ENCODE measurements at regions not wholly inside any gene's neighbourhood (a gene's known extent, or its start where the extent isn't known, plus 50 kb on each side); places are given as distances from the start of the nearest gene placed in this dataset.

DNA sequence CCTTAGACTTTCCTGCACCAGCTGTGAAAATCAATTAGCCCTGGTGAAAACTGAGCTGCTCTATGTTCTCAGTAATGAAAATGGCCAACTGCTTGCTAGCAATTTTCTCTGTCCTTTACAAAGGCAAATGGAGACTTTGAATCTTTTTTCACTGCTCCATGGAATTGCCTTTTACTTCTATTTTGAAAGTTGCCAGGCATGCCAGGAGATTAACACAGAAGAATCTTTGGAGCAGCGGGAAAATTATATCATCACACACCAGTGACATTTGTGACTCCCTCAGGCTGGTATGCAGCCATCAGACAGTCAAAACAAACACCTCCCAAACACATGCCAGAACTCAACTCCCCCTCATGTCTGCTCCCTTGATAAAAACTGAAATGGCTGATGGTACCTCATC lies 872.0 kb upstream of the FLRT2 start:
- DNase-seq (ENCODE audit: low spot score) = no peak

DNA sequence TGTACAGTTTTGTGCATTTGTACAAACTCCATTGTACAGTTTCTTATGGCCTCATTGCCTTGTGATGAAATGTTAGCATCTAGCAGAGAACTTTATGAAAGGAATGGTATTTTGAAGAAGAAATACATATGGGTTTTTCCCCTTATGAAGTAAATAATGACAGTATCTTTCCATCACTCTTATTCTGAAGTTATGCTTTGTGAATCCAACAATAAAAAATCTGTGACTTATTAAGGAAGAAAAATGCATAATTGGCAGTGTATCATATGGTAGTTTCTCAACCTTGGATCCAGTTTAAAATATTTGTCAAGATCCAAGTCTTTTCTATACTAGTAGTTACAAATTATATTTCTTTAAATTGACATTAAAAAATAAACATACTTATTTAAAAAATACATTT lies 859.1 kb upstream of the FLRT2 start:
- no peak for DNase-seq (ENCODE audit: low spot score)

DNA sequence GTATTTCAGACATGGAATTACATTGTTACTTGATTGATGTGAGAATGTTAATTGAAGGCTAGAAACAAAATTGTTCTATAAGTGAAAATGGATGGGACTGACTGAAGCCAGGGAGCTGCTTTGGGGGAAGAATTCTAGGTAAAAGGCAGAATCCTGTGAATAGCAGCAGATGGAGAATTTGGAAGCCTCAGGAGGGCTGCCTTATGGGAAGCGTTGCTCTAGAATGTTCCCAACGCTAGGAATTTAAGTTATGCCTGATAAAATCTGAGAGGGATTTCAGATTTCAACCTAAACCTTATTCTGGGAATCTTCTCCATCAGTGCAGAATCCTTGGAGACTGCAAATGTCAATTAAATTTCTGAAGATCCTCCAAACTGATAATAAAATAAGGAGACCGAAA lies 858.2 kb upstream of the FLRT2 start:
- DNase-seq (ENCODE audit: low spot score) = no peak

DNA sequence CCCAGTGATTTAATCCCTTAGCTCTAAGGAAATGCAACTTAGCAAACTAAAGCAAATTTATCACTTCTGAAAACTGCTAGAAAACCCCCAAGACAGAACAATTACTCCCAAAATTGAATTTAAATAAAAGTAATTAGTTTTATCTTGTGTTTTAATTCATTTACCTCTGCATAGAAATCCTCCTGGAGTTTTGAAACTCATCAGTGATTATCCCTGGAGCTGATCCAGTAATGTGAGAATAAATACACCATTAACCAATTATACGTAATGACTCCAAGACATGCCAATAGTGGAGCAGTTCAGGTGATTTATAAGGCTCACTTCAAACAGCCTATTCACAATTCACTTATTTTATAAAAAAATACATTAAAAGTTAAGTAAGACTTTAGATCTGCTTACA lies 855.3 kb upstream of the FLRT2 start:
- DNase-seq (ENCODE audit: low spot score) = no peak

DNA sequence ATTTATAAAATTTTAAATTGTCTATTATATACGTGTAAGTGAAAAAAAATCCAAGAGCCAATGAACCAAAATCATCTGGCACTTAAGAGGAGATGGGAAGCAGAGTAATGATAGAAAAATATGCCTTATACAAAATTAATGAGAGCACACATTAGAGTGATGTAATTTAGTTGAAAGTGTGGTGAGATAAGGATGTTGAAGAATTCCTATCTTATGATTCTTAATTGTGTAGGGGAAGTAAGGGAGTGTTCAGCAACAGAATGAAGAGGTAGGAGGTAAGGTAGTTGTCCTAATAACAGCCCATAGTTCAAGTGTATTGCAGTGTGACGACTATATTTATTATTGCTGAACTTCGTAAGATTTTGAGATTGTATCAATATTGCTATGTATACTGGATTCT lies 843.4 kb upstream of the FLRT2 start:
- DNase-seq (ENCODE audit: low spot score) = no peak

DNA sequence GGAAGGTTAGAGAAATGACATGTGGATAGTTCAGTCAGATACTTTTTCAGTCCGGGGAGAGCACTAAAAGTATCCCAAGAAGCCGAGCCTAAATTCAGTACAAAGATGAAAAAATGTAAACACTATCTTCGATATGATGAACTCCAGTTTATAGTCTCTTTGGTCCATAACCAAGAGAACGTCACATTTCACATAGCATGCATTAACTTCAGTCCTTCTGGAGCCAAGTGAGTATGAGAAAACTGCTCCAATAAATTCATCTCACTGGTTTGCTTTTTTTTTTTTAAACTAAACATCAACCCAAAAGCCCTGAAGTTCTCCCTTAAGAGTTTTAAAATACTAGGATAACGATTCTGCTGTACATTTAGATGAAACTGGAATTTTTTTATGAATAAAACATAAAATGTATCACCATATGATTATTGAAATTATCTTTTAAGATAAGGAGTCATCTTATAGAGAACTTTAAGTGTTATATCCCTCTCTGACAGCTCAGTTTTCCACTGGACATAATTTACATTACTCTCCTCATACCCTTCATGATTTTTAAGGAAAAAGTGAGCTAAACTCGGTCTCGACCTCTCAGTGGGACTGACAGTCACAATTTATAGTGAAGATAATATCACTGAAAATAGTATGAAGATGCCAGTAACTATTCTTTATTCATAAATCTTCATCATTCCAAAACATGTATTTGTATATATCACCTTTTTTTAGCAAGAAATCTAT lies 841.5 kb upstream of the FLRT2 start:
- no peak for DNase-seq (ENCODE audit: low spot score)

DNA sequence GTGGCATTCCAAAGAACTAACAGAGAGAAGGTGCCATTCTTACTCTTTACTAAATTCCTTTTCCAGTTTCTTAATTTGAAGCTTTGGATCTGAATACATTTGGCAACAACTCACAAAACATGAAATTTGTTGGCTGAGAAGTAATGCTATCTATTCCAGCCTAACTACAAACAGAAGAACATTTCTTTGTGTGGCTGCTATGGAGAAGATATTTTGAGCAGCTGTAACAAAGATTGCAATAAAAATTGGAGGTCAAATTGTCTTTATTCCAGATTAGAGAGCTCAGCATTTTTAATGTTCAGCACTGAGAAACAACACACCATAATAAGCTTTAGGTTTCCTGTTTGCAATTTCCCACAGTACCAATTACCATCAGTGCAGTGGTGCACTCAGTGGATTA lies 835.8 kb upstream of the FLRT2 start:
- peak; percentile 1 for DNase-seq (ENCODE audit: low spot score)

DNA sequence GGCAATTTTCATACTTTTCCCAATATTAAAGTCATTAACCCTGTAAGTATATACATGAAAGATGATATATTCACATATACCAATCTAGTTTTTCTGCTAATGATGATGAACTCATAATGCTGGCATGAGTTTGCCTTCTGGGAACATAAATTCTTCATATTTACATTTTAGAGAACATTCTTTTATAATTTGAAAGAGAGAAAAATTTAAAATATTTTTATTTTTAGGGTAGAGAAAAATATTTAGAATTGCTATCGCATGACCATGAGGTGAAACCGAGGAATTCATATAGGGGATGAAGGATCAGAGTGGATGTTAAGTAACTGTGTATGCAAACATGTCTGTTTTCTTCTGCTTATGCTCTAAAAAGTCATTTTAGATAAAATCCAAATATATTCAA lies 825.3 kb upstream of the FLRT2 start:
- DNase-seq (ENCODE audit: low spot score) = no peak

DNA sequence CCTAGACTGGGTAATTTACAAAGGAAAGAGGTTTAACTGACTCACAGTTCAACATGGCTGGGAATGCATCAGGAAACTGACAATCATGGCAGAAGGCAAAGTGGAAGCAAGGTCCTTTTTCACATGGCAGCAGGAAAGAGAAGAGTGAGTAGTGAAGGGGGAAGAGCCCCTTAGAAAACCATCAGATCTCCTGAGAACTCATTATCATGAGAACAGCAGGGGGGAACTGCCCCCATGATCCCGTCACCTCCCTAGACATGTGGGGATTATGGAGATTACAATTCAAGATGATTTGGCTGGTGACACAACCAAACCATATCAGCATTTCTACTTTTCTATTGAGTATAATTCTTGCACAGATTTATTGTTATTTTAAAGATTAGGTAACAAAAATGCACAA lies 822.1 kb upstream of the FLRT2 start:
- no peak for DNase-seq (ENCODE audit: low spot score)

DNA sequence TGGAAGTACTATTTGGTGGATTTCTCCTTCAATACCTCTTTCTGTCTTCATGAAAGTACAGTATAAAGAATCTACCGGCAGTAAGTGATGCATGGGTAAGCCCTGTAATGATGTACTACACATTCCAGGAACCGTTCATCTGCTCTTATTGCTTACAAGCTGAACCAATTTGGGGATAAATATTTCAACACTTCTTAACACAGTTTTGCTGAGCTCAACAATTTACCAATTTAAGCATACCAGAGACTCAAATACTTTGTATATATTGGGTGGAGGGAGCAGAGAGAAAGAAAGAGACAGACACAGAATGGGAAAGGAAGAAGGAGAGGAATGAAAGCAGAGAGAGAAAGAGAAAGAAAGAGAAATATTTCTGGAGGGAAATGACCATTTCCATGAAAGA lies 821.1 kb upstream of the FLRT2 start:
- DNase-seq (ENCODE audit: low spot score) = no peak

DNA sequence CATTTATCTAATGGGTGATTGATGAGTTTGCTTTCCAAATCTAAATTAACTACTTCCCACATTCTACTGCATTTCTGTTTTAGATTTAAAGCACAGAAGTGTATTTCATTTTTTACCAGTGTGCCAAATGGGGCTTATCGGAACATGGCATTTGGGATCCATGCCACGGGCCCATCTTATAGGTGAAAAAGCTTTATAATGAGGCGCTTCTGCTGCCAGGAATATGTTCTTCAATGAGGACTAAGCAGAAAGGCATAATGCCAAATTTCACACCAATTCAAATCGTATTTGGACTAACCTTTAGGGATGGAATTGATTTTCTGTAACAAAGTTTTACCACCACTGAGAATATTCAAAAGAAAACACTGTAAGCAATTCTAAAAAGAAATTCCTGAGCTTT lies 803.5 kb upstream of the FLRT2 start:
- no peak for DNase-seq (ENCODE audit: low spot score)

DNA sequence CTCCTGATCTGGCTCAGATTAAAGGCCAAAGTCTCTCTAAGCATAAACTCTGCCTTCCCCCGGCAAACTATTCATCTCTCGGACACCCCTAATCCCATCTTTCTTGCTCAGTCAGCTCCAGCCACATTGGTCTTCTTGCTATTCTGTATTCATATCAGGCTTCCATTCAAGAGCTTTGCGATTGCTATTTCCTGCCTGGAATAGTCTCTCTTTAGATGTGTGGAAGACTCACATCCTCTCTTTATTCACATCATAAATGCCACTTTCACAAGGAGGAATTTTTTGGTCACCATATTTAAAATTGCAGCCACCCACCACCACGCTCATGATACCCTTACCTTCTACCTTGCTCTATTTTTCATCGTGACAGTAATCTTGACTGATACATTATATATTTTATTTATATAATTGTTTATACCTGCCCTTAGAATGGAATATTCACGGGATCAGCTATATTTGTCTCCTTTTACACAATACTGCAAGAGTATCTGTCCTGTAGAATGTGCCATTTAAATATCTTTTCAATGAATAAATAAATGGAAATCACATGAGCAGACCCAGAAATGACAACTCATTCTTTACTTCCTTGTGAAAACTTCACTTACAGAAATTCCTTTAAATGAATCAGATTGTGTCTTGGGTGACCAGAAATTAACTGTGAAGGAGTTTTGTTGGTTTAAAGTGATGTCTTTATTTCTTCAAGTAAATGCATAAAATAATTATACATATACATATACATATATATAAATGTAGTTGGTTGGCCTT lies 780.6 kb upstream of the FLRT2 start:
- no peak for DNase-seq (ENCODE audit: low spot score)

DNA sequence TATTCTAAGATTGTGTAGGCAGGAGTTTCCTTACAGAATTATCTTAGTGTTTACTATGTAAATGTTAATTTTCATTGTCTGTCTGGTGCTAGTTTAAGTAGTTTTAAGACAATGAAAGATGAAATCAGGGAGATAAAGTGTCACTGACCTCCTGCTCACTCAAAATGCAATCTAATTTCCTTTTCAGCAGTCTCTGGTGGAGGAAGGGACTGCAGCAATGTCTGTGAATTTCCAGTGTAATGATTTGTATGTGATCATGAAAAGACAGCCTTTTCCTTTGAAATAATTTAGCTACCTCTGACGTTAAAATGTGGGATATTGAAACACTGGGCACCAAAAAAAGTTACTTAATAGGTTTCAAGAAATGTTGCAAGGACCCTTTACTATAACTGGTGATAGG lies 779.7 kb upstream of the FLRT2 start:
- DNase-seq (ENCODE audit: low spot score) = no peak

DNA sequence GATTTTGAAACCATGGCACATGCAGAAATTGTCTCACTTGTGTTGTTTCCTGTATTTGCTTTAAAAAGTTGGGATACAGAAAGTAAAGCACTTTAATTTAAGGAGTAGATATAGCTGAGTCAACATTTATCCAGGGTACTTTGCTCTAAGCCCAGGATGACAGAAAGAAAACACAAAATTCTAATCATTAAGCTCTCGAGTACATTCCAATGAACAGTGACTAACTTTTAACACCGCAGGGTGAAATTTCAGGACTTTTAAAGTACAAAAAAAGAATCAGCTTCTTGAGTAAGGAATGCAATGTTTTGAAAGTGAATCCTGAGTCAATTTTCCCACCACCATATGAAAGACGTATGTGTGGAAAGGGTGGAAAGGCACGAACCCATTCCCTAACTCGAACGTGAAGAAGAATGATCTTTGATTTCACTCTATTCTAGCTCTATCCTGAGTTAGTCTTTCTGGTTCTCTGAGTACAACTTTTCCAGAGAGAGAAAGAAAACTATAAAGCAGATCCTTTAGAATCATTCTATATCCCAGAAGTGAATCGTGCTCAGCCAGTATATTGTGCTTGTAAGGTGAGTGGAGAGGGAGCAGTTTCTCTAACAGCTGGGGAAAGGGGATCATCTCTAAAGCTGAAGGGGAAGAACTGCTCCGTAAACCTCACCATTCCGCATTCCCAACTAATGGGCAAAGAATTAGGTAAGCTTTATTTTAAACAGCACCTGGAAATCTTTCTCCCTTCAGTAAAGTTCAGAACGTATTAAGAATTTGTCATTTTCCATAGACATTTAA lies 779.0 kb upstream of the FLRT2 start:
- no peak for DNase-seq (ENCODE audit: low spot score)

DNA sequence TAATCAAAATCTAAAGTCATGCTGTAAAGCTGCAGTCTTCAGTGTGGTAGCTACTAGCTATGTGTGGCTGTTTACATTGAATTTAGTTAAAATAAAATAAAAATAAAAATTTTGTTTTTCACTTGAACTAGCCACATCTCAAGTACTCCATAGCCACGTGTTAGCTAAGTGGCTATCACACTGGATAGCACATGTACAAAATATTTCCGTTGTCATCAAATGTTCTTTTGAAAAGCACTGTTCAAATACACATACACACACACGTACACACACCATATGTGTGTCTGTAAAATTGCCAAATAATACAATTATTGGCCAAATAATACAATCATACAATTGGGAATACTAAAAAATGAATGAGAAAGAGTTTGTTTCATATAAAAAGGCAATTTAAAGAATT lies 778.2 kb upstream of the FLRT2 start:
- no peak for DNase-seq (ENCODE audit: low spot score)

DNA sequence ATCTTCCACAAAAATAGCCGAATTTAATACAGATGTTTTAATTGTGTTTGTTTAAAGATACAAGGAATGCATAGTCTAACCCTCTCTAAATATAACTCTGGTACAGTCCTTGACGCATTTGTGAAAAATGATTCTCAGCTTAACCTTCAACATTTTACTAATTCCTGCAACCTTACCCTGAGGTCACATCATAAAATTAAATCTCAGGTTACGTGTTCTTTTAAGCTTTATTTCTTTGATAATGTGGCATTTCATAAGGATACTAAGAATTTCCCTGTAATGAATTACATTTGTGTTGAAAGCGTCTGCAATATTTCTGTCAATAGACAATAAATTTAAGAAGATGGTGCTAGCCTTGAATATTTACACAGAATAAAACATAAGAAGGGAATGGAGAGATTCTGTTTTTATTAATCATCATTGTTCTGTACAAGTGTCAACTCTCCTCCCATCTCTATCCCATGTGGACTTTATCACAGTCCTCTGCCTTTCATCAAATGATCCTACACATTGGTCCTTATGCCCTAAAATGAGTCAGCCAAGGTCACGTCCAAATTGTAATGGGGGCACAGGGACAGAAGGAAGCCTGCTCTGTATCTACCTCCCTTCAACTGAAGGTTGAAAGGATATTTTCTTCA lies 769.3 kb upstream of the FLRT2 start:
- no peak for DNase-seq (ENCODE audit: low spot score)

DNA sequence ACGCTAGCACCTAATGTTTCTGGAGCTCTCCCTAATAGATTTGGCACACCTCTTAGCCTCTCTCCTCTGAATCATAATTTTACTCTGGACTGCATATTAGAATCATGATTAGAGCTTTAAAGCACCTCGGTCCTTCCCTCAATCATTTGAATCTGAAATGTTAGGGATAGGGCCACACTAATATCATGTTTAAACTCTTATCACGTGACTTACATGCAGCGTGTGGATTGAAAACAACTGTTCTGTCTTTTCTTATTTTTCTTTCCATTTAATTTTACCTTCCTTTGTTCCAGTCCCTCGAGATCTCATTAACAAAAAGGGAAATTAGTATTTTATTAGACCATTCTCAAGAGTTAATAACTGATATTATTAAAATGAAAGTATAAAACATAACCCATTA lies 762.5 kb upstream of the FLRT2 start:
- DNase-seq (ENCODE audit: low spot score) = no peak

DNA sequence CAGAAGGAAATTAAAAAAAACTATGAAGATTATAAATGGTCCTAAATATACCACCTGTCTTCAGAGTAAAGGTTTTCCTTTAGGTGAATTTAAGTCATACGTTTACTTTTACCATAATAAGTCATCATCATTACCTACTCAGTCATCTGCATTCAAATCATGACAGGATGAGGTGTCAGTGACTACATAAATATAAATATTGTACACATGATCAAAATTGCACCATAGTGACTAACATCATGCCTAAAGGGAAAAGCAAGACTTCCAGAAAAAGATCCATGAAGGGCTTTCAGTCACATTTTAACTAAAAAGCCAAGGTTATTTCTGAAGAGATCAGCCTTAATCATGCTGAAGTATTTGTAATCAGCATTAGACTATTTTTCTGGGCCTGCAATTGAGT lies 759.9 kb upstream of the FLRT2 start:
- DNase-seq (ENCODE audit: low spot score) = no peak

DNA sequence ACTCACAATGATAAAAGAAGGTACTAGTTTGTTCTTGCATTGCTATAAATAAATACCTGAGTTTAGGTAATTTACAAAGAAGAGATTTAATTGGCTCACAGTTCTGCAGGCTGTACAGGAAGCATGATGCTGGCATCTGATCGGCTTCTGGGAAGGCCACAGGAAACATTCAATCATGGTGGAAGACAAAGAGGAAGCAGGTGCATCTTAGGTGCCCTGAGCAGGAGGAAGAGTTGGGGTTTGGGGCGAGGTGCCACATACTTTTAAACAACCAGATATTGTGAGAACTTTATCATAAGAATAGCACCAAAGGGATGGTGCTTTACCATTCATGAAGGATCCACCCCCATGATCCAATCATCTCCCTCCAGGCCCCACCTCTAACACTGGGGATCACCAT lies 752.6 kb upstream of the FLRT2 start:
- DNase-seq (ENCODE audit: low spot score) = no peak

DNA sequence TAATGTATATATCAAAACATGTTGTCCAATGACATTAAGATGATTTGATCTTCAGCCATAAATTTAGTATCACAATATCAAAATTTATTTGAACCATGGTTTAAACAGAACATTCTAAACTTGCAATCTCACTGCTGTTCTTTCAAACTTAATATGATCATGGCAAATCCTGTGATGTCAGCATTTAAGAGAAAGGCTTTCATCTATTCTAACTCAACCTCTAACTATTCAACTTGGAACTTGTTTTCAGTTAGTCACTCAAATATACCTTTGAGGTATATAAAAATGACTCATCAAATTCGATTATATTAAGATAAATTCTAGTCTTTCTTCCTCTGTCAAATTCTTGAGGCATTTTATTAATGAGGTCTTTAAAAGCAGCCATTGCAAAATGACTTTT lies 747.0 kb upstream of the FLRT2 start:
- DNase-seq (ENCODE audit: low spot score) = no peak

DNA sequence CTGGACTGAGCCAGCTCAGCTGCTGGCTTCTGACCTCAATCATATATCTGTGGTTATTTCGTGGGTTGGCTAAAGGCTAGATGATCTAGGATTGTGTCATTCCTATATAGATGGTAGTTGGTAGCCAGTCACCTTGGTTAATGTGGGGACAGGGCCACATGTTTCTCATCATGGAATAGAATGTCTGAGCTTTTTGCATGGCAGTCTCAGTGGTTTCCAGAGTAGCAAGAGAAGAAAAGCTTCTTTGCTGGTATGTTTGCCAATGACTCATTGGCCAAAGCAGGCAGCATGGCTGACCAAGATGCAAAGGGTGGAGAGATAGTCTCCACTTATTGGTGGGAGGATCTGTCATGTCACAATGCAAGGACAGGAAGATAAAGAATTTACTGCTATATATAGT lies 746.4 kb upstream of the FLRT2 start:
- DNase-seq (ENCODE audit: low spot score) = no peak

DNA sequence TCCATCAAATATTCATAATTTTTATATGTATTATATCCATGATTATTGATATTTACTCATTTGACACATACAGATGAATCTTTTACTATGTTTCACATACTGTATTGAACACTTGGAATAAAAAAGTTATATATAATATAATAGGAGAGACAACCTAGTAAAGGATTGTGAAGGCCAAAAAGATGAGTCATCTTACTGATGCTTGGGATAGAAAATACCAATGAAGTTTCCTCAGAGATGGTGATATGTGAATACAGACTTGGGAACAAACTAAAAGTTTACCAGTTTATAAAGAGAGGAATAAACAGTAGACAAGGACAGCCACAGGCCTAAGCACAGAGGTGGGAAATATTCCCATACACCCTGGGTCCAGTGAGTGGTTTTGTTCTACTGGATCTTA lies 743.9 kb upstream of the FLRT2 start:
- no peak for DNase-seq (ENCODE audit: low spot score)

DNA sequence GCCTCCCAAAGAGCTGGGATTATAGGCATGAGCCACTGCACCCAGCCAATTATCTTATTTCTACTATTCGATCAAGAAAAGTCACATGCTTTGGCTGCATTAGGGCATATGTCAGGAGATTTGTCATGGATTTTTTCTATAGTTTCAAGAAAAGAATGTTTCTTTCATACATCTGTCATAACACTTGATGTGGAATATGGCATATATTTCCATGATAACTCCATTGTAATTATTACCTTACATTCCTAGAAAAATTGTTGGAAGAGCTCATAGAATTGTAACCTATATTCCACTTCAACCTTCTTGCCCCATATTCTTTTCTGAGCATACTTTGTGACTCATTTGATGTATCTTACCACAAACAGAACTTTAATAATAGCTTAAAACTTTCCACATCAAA lies 740.9 kb upstream of the FLRT2 start:
- no peak for DNase-seq (ENCODE audit: low spot score)

Data from globus pallidus (tissue), 1 donor.